Mucosa of stomach (tissue), 1 donor: ENCODE measurements at regions not wholly inside any gene's neighbourhood (a gene's known extent, or its start where the extent isn't known, plus 50 kb on each side); places are given as distances from the start of the nearest gene placed in this dataset.

Source experiments
- H3K27me3 ChIP-seq: one replicate; pipeline ENCODE4 v1.7.0; 2013; ENCODE audit warnings: mild to moderate bottlenecking, low read length; ENCODE audit not compliant: control insufficient read depth, insufficient read depth
- H3K36me3 ChIP-seq: one replicate; pipeline ENCODE4 v1.7.0; 2013; ENCODE audit warnings: low read length; ENCODE audit not compliant: control insufficient read depth, insufficient read depth
- H3K4me1 ChIP-seq: one replicate; pipeline ENCODE4 v1.7.0; 2013; ENCODE audit warnings: mild to moderate bottlenecking, low read length; ENCODE audit not compliant: control insufficient read depth, insufficient read depth
- H3K4me3 ChIP-seq: one replicate; pipeline ENCODE4 v1.7.0; 2013; ENCODE audit warnings: low read length
- H3K9ac ChIP-seq: one replicate; pipeline ENCODE4 v1.7.0; 2013; ENCODE audit warnings: mild to moderate bottlenecking, low read length, moderate library complexity
- H3K9me3 ChIP-seq: one replicate; pipeline ENCODE4 v1.7.0; 2013; ENCODE audit warnings: mild to moderate bottlenecking, low read length, moderate library complexity; ENCODE audit not compliant: control insufficient read depth
- donor health status: Pancreatic carcinoma.

DNA sequence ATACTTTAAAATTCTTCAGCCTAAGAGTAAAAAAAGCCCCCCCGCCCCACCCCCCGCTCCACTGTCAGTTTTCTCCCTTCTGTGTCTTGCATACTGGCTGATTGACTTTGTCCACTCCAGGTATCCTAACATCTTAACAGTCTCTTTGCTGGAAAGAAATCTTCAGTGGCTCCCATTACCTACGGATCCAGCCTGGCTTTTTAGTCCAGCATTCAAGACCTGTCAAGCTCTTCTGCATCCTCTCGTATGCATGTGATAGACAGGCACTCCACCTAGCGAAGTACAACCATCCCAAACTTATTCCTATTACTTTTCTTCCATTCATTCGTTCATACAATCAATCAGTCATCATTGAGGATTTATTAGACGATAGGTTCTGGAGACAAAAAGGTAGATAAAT, 288.1 kb downstream of the MYCN start:
- no peak overlapping the region for H3K4me3 ChIP-seq
- no peaks in the 10 kb centered on the region for H3K9me3 ChIP-seq
- no peaks in the 10 kb centered on the region for H3K36me3 ChIP-seq
- no peak overlapping the region for H3K9ac ChIP-seq
- H3K4me1 ChIP-seq = no peaks in the 10 kb centered on the region
- H3K27me3 ChIP-seq = no peaks in the 10 kb centered on the region

DNA sequence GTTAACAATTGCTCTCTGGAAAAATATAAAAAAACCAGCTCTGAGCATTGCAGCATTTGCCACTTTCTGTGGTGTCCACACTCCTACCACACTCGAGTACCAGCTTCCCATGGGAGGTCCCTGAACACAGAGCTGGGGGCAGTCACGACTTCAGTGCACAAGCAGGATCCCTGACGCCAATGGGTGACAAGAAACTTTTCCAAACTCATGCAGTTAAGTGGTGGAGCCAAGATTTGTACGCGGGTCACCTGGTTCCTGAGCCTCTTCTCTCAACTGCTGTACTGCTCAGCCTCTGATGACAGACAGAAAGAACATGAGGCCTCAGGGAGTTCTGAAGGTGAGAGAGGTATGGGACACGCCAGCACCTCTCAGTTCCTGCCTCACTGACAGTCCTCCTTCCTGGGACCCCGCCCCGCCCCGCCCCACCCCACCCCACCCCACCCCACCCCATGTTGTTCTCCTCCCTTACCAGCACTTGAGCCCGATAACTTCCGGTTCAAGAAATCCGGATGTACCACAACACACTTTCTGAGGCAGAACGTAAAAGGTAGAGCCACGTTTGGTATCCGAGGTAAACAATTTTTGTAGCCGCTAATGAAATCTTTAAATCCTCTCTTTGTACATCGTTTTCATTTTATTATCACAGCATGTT, 287.6 kb downstream of the MYCN start:
- H3K36me3 ChIP-seq = no peaks in the 10 kb centered on the region
- H3K4me1 ChIP-seq = no peaks in the 10 kb centered on the region
- no peak overlapping the region for H3K9ac ChIP-seq
- H3K9me3 ChIP-seq = no peaks in the 10 kb centered on the region
- H3K4me3 ChIP-seq = no peak overlapping the region
- no peaks in the 10 kb centered on the region for H3K27me3 ChIP-seq

DNA sequence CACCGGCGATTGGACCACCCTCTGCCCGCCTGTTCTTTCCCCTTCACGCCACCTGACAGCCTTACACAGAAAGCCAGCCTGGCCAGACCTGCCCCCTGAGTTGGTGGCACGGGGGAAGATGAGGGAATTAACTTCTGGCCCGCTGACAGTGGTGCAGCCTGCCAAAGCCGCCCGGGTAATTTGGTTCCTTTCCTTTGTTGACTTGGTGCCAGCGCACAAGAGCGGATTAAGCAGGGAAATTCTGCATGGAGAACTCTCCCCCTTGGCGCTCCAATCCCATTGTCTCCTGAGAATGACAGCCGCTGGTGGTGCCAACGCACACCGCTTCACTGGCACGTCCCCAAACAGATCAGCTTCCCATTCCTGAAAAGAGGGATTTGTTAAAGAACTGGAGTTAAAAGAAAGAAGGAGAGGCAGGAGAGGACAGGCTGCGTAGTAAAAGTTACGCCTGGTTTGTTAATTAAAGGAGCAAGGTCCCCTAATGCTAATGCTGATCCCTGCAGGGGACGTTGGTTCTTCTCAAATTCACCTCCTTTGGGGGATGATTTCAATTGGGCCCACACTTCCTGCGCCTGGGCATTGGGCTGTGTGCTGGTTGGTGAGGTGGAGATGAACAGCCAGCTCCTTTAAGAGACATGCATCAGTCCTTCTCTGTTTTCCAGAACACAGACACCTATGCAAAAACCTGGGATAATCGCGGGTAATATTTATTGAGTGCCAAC, 286.8 kb downstream of the MYCN start:
- Histone ChIP-seq H3K4me1 (no peaks in the 10 kb centered on the region), H3K4me3 (no peak overlapping the region), H3K27me3 (no peaks in the 10 kb centered on the region), H3K9ac (no peak overlapping the region), H3K36me3 (no peaks in the 10 kb centered on the region), H3K9me3 (no peaks in the 10 kb centered on the region)

GRCh38 chr2:16226381-16226780, 286.0 kb downstream of the MYCN start:
- Histone ChIP-seq H3K9me3 (no peaks in the 10 kb centered on the region), H3K36me3 (no peaks in the 10 kb centered on the region), H3K27me3 (no peaks in the 10 kb centered on the region), H3K4me3 (no peak overlapping the region), H3K4me1 (no peaks in the 10 kb centered on the region), H3K9ac (no peak overlapping the region)

DNA sequence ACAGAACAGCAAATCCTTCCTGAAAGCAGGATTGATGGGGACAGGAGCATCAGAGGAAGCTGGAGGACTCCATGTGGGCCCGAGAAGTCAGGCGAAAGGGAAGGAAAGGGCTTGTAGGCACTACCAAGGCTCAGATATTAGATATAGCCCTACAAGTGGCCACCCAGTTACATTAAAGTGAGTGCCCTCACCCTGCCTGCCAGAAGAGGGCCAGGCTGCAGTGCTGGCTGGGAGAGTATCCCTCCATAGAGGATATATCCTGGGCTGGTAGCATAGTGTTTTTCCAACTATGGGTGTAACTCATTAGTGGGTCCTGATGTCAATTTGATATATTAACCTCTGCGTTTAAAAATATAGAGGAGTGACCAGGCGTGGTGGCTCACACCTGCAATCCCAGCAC, 285.2 kb downstream of the MYCN start:
- H3K4me3 ChIP-seq = no peak overlapping the region
- no peaks in the 10 kb centered on the region for H3K27me3 ChIP-seq
- no peaks in the 10 kb centered on the region for H3K4me1 ChIP-seq
- no peaks in the 10 kb centered on the region for H3K36me3 ChIP-seq
- no peak overlapping the region for H3K9ac ChIP-seq
- H3K9me3 ChIP-seq = no peaks in the 10 kb centered on the region

- Histone ChIP-seq H3K4me3 (no peak overlapping the region), H3K36me3 (no peaks in the 10 kb centered on the region), H3K27me3 (no peaks in the 10 kb centered on the region), H3K9me3 (no peaks in the 10 kb centered on the region), H3K4me1 (no peaks in the 10 kb centered on the region), H3K9ac (no peak overlapping the region)
These were observed 284.7 kb downstream of the MYCN start for GRCh38 chr2:16225071-16225470.

DNA sequence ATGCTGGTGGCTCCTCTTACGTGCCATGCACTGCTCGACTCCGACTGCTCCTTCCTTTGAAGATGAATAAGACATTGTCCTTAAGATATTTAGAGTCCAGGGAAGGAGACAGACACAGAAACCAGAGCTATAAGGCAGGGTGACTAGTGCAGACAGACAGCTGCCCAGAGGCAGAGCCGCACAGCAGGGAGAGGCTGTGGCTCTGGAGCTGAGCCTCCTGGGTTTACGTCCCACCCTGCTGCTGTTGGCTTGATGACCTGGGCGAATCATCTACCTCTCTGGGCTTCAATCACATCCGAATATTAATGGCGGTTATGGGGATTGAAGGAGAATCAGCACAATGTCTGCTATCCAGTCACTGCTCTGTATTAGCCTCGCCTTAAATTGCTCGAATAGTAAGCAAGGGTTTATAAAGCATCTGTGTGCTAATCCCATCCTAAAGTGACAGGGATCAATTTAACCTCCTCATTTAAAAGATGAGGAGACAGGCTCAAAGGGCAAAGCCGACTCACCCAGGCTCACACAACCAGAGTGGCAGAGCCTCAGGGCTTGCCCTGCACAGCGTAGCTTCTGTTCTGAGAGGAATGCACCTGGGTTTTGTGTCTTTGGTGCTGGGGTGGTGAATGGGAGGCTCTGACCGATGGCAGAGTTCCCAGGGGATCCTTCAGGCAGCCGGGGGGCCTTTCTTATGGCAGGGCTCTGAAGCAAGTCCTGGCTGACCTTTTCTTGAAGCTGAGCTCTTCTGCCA, 284.1 kb downstream of the MYCN start:
- Histone ChIP-seq H3K9ac (no peak overlapping the region), H3K27me3 (no peaks in the 10 kb centered on the region), H3K4me1 (no peaks in the 10 kb centered on the region), H3K9me3 (no peaks in the 10 kb centered on the region), H3K36me3 (no peaks in the 10 kb centered on the region), H3K4me3 (no peak overlapping the region)

DNA sequence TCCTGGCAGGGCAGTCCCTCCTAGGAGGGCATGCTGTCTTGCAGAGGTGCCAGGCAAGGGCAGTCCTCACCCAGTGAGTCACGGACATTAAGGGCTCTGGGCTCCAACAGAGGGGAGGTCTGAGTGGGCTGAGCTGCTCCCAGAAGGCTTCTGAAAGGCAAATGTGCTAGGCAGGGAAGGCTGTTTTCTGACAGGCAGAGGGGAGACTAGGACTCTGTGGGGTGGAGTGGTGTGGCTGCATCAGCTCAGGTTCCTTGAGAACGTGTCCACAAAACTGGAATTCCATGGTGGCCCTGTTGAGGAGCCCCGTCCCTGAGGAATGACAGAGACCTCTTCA, 283.5 kb downstream of the MYCN start:
- Histone ChIP-seq H3K36me3 (no peaks in the 10 kb centered on the region), H3K27me3 (no peaks in the 10 kb centered on the region), H3K9me3 (no peaks in the 10 kb centered on the region), H3K9ac (no peak overlapping the region), H3K4me1 (no peaks in the 10 kb centered on the region), H3K4me3 (no peak overlapping the region)

- Histone ChIP-seq H3K9ac (no peak overlapping the region), H3K27me3 (no peaks in the 10 kb centered on the region), H3K9me3 (no peaks in the 10 kb centered on the region), H3K4me3 (no peak overlapping the region), H3K4me1 (no peaks in the 10 kb centered on the region), H3K36me3 (no peaks in the 10 kb centered on the region)
These were observed 283.0 kb downstream of the MYCN start for GRCh38 chr2:16223161-16223840.

GRCh38 chr2:16222326-16222725, 282.0 kb downstream of the MYCN start:
- Histone ChIP-seq H3K9ac (no peak overlapping the region), H3K27me3 (no peaks in the 10 kb centered on the region)

DNA sequence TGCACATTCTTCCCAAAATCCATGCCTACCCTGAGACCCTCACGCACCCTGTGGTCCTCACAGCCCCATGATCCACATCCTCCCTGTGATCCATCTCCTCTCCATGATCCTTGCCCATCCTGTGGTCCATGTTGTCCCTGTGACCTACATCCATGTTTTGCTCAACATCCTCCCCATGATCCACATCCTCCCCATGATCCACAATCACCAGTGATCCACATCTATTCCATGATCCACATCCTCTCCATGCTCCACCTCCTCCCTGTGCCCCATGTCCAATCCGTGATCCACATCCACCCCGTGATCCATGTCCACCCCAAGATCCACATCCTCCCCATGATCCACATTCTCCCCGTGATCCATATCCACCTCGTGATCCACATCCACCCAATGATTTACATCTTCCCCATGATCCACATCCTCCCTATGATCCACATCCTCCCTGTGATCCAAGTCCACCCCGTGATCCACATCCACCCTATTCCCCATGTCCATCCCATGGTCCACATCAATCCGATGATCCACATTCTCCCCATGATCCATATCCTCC, 281.2 kb downstream of the MYCN start:
- Histone ChIP-seq H3K4me1 (no peaks in the 10 kb centered on the region), H3K9ac (no peak overlapping the region), H3K36me3 (no peaks in the 10 kb centered on the region), H3K4me3 (no peak overlapping the region), H3K27me3 (no peaks in the 10 kb centered on the region), H3K9me3 (no peaks in the 10 kb centered on the region)

More at GRCh38 chr2:16222326-16222725, 282.0 kb downstream of the MYCN start:
- Histone ChIP-seq H3K4me3 (no peak overlapping the region), H3K4me1 (no peaks in the 10 kb centered on the region), H3K36me3 (no peaks in the 10 kb centered on the region), H3K9me3 (no peaks in the 10 kb centered on the region)
